GM12865 (cell line): ENCODE measurements at regions not wholly inside any gene's neighbourhood (a gene's known extent, or its start where the extent isn't known, plus 50 kb on each side); places are given as distances from the start of the nearest gene placed in this dataset.

Experiments used
- DNase-seq: peaks from one replicate; pipeline ENCODE4 v3.0.0; 2010; ENCODE audit warnings: low read depth
- H3K4me3 ChIP-seq: 2 replicates; pipeline ENCODE4 v1.5.1; 2011; ENCODE audit warnings: mild to moderate bottlenecking, low read depth, low read length, control low read depth
- CTCF ChIP-seq: IDR thresholded peaks from 2 replicates; pipeline ENCODE4 v1.5.1; 2011; ENCODE audit warnings: low read length, control low read depth, low read depth, inconsistent platforms; ENCODE audit not compliant: insufficient read depth; ENCODE audit errors: missing control alignments

- TF ChIP-seq CTCF: no peak
- no peak for DNase-seq
- H3K4me3 ChIP-seq: no peak overlapping the region
These were observed 102.2 kb upstream of the SLC28A3 start for GRCh38 chr9:84442712-84443111.

DNA sequence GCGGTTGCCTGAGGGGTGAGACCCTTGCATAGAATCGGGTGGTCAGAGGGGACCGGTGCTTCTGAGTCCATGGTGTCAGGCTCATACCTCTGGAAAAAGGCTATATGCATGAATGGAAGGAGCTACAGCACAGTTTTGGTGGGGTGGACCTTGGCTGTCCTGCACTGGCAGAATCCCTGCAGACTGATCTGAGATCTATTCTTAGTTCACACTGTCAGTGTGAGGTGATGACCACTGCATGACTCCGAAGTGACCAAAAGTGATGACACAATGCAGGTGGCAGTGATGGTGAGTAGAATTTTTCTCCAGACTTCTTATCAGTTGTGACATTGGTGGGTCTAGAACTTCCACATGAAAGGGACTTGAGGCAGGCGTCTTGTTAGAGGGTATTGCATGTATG lies 105.2 kb upstream of the SLC28A3 start:
- no peak overlapping the region for H3K4me3 ChIP-seq
- no peak for DNase-seq
- TF ChIP-seq CTCF: no peak

GRCh38 chr9:84447305-84447704 lies 106.7 kb upstream of the SLC28A3 start:
- DNase-seq: no peak
- no peak overlapping the region for H3K4me3 ChIP-seq
- TF ChIP-seq CTCF: no peak

DNA sequence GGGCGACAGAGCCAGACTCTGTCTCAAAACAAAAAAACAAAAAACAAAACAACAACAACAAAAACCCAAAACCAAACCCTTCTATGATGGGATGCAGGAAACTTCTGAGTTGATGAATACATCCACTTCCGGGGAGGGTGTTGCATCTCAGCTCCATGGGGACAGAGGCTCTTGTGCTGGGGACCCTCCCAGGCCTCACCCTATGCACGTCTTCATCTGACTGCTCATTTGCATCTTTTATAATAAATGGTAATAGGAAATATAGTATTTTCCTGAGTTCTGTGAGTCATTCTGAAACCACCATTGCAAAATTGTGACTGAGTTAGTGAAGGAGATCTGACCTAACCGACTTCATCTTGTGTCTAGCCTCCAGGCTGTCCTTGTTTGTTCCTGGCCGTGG lies 109.5 kb upstream of the SLC28A3 start:
- no peak overlapping the region for H3K4me3 ChIP-seq
- no peak for DNase-seq
- TF ChIP-seq CTCF: no peak

DNA sequence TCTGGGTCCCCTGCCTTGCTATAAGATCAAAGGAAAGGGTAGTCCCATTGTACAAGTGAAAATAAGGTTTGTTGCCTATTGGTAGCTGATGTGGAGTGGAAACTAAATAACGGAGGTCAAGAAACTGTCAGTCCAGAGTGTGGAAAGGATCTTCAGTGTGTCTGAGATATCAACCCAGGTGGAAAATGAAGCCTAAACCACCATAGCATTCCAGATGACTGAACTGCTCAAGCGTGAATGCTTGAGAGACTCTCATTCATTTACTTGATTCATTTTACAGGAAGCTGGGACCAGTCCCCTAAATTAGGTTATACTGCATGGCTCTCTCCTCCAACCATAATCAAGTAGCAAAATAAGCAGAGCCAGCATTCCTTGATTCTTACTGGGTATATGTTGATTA lies 116.0 kb upstream of the SLC28A3 start:
- H3K4me3 ChIP-seq: no peak overlapping the region
- TF ChIP-seq CTCF: no peak
- no peak for DNase-seq

GRCh38 chr9:84460695-84461094 lies 120.1 kb upstream of the SLC28A3 start:
- no peak overlapping the region for H3K4me3 ChIP-seq
- no peak for TF ChIP-seq CTCF
- no peak for DNase-seq

- no peak overlapping the region for H3K4me3 ChIP-seq
- no peak for TF ChIP-seq CTCF
- no peak for DNase-seq
These were observed 122.7 kb upstream of the SLC28A3 start for GRCh38 chr9:84463272-84463671.
